ENCODE measurements at regions not wholly inside any gene's neighbourhood (a gene's known extent, or its start where the extent isn't known, plus 50 kb on each side); places are given as distances from the start of the nearest gene placed in this dataset.

- TF ChIP-seq POLR2A (IDR thresholded peaks at IDR 0.05; ENCODE audit: low read length) (no peak), GATA1 (IDR thresholded peaks at IDR 0.05; ENCODE audit: low read depth, low read length) (no peak)
Measured at GRCh38 chr18:10290638-10291235, 163.7 kb upstream of the APCDD1 start.

Measured in erythroblast (primary cell).